GM06990 (cell line): ENCODE measurements at regions not wholly inside any gene's neighbourhood (a gene's known extent, or its start where the extent isn't known, plus 50 kb on each side); places are given as distances from the start of the nearest gene placed in this dataset.

Source experiments
- DNase-seq: peaks from one replicate; pipeline ENCODE4 v3.0.0-alpha.2; 2011; ENCODE audit not compliant: insufficient read length; ENCODE audit errors: extremely low read depth
- H3K27me3 ChIP-seq: replicated peaks from 2 replicates; pipeline ENCODE4 v1.6.0; 2011; ENCODE audit warnings: low read length; ENCODE audit not compliant: control insufficient read depth, insufficient read depth
- H3K36me3 ChIP-seq: 2 replicates; pipeline ENCODE4 v1.5.1; 2011; ENCODE audit warnings: low read length; ENCODE audit not compliant: control insufficient read depth, insufficient read depth
- H3K4me3 ChIP-seq: replicated peaks from 2 replicates; pipeline ENCODE4 v1.5.1; 2011; ENCODE audit warnings: low read depth, mild to moderate bottlenecking, control low read depth, low read length
- CTCF ChIP-seq: IDR thresholded peaks from 2 replicates; pipeline ENCODE4 v1.5.1; 2011; ENCODE audit warnings: low read length, control low read depth, mild to moderate bottlenecking, inconsistent platforms; ENCODE audit not compliant: insufficient read depth, poor library complexity, severe bottlenecking

GRCh38 chr5:106415541-106415940 is 1255.2 kb downstream of the EFNA5 start:
- Histone ChIP-seq H3K4me3 (no peak overlapping the region), H3K27me3 (no peaks in the 10 kb centered on the region), H3K36me3 (no peaks in the 10 kb centered on the region)
- DNase-seq = no peak
- TF ChIP-seq CTCF = no peak

DNA sequence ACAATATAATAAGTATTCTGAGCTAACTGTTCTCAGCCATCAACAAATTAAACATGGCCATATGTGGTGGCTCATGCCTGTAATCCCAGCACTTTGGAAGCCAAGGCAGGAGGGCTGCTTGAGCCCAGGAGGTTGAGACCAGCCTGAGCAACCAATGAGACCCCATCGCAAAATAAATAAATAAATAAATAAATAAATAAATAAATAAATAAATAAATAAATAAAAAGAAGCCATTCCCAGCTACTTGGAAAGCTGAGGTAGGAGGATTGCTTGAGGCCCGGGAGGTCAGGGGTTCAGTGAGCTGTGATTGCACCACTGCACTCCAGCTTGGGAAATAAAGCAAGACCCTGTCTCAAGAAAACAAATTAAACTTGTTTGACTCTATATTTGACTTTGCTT is 1256.4 kb downstream of the EFNA5 start:
- no peak for DNase-seq
- Histone ChIP-seq H3K4me3 (no peak overlapping the region), H3K36me3 (no peaks in the 10 kb centered on the region), H3K27me3 (no peaks in the 10 kb centered on the region)
- TF ChIP-seq CTCF = no peak

GRCh38 chr5:106412606-106413005 is 1258.1 kb downstream of the EFNA5 start:
- TF ChIP-seq CTCF = no peak
- Histone ChIP-seq H3K4me3 (no peak overlapping the region), H3K27me3 (no peaks in the 10 kb centered on the region), H3K36me3 (no peaks in the 10 kb centered on the region)
- DNase-seq = no peak

- DNase-seq = no peak
- Histone ChIP-seq H3K27me3 (no peaks in the 10 kb centered on the region), H3K4me3 (no peak overlapping the region), H3K36me3 (no peaks in the 10 kb centered on the region)
- no peak for TF ChIP-seq CTCF
Measured at GRCh38 chr5:106408570-106408969, 1262.2 kb downstream of the EFNA5 start.

- no peaks in the 10 kb centered on the region for H3K36me3 ChIP-seq
- no peak for DNase-seq
- no peak for TF ChIP-seq CTCF
- no peaks in the 10 kb centered on the region for H3K27me3 ChIP-seq
- no peak overlapping the region for H3K4me3 ChIP-seq
Measured at GRCh38 chr5:106408141-106408540, 1262.6 kb downstream of the EFNA5 start.

DNA sequence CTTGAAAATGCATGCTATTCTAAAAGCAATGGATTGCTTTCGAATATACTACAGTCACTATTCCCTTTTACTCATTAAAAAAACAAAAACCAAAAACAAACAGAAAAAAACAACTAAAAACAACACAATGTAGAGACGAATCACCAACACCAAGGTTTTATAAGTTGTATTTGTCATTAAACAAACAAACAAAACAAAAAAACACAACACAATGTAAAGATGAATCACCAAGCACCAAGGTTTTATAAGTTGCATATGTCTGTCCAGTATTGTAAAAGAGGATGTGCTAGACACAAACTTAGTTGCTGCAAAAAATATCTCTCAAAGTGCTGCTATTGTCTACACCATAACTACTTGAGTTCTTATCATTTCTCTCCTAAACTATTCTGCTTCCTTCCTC is 1269.2 kb downstream of the EFNA5 start:
- no peak for DNase-seq
- TF ChIP-seq CTCF = no peak
- no peaks in the 10 kb centered on the region for H3K36me3 ChIP-seq
- no peaks in the 10 kb centered on the region for H3K27me3 ChIP-seq
- no peak overlapping the region for H3K4me3 ChIP-seq
